Fibroblast of lung (primary cell): ENCODE measurements at regions not wholly inside any gene's neighbourhood (a gene's known extent, or its start where the extent isn't known, plus 50 kb on each side); places are given as distances from the start of the nearest gene placed in this dataset.

Experiments
- EZH2 ChIP-seq: IDR thresholded peaks from 2 replicates; pipeline ENCODE4 v1.5.1; 2012; ENCODE audit warnings: low read length, control low read depth, mild to moderate bottlenecking; ENCODE audit errors: missing control alignments
- TF ChIP-seq, protein P1 (sequence below), 2 donors: IDR thresholded peaks in 1 of 2; conservative IDR thresholded peaks in 1 of 2; 1 replicate in 1 of 2; 2 replicates in 1 of 2; pipeline ENCODE4 v1.5.1; 2011 to 2012; ENCODE audit warnings: low read length in 2 of 2, control low read depth in 1 of 2, inconsistent platforms in 1 of 2, low read depth in 1 of 2, mild to moderate bottlenecking in 1 of 2

DNA sequence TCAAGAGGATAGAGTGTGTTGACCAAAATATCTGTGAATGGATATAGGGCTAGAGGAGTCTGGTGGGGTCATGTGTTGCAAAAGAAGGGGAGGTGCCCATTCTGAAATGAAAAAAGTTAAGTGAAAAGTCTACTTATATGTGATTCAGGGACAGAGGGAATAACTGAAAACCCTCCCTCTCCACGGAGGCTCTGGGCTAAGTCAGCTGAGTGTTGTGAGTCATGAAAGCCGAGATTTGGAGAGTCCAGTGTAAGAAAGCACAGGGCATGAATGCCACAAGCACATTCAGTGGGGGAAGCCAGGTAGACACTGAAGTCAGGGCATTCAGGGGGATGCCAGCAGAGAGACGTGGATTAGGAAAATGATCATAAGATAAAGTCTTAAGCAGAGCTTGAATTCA is 871.9 kb downstream of the TSN start:
- TF ChIP-seq EZH2: no peak
- TF ChIP-seq, protein P1, sequence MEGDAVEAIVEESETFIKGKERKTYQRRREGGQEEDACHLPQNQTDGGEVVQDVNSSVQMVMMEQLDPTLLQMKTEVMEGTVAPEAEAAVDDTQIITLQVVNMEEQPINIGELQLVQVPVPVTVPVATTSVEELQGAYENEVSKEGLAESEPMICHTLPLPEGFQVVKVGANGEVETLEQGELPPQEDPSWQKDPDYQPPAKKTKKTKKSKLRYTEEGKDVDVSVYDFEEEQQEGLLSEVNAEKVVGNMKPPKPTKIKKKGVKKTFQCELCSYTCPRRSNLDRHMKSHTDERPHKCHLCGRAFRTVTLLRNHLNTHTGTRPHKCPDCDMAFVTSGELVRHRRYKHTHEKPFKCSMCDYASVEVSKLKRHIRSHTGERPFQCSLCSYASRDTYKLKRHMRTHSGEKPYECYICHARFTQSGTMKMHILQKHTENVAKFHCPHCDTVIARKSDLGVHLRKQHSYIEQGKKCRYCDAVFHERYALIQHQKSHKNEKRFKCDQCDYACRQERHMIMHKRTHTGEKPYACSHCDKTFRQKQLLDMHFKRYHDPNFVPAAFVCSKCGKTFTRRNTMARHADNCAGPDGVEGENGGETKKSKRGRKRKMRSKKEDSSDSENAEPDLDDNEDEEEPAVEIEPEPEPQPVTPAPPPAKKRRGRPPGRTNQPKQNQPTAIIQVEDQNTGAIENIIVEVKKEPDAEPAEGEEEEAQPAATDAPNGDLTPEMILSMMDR (conservative IDR thresholded peaks at IDR 0.05 in 1 of 2, IDR thresholded peaks at IDR 0.05 in 1 of 2; ENCODE audit: low read depth in 1 of 2, low read length in 2 of 2): no peak
